DMS153 treated with DMSO at 0.1 percent for 48 hours (cell line): ENCODE measurements at regions not wholly inside any gene's neighbourhood (a gene's known extent, or its start where the extent isn't known, plus 50 kb on each side); places are given as distances from the start of the nearest gene placed in this dataset.
"Not testable (repeated sequence)": the region's sequence is repeated elsewhere in the genome, so short reads cannot be mapped to it uniquely, and the experiment has no call there.

Experiments used
- DNase-seq: peaks from one replicate; lab custom pipeline; 2025; ENCODE audit not compliant: unreplicated experiment; lab: John Stamatoyannopoulos, UW

GRCh38 chr2:131858197-131858596 is 303.6 kb downstream of the ANKRD30BL start:
- DNase-seq = not testable (repeated sequence)
